WERI-Rb-1 (cell line): ENCODE measurements at regions not wholly inside any gene's neighbourhood (a gene's known extent, or its start where the extent isn't known, plus 50 kb on each side); places are given as distances from the start of the nearest gene placed in this dataset.

Experiments used
- DNase-seq: peaks from one replicate; pipeline ENCODE4 v3.0.0-alpha.2; 2020
- H3K27ac ChIP-seq: fragments of 250-450 bp; sonication (Bioruptor Pico); 2 replicates; pipeline ENCODE4 v1.5.1; 2020; ENCODE audit warnings: mild to moderate bottlenecking, moderate library complexity
- H3K27me3 ChIP-seq: fragments of 250-450 bp; sonication (Bioruptor Pico); 2 replicates; pipeline ENCODE4 v1.5.1; 2021; ENCODE audit warnings: mild to moderate bottlenecking, low read depth, moderate library complexity; ENCODE audit not compliant: insufficient read depth, severe bottlenecking
- H3K36me3 ChIP-seq: fragments of 250-450 bp; sonication (Bioruptor Pico); 2 replicates; pipeline ENCODE4 v1.5.1; 2020; ENCODE audit warnings: mild to moderate bottlenecking, moderate library complexity
- H3K4me3 ChIP-seq: 2 replicates; pipeline ENCODE4 v1.5.1; 2011; ENCODE audit warnings: low read depth, mild to moderate bottlenecking, control low read depth, low read length
- H3K9me3 ChIP-seq: fragments of 250-450 bp; sonication (Bioruptor Pico); 2 replicates; pipeline ENCODE4 v1.5.1; 2021; ENCODE audit warnings: mild to moderate bottlenecking, moderate library complexity; ENCODE audit not compliant: severe bottlenecking
- TF ChIP-seq, protein P1 (sequence below): IDR thresholded peaks from 2 replicates; pipeline ENCODE4 v1.5.1; 2011; ENCODE audit warnings: low read depth, mild to moderate bottlenecking, control low read depth, inconsistent platforms, low read length

DNA sequence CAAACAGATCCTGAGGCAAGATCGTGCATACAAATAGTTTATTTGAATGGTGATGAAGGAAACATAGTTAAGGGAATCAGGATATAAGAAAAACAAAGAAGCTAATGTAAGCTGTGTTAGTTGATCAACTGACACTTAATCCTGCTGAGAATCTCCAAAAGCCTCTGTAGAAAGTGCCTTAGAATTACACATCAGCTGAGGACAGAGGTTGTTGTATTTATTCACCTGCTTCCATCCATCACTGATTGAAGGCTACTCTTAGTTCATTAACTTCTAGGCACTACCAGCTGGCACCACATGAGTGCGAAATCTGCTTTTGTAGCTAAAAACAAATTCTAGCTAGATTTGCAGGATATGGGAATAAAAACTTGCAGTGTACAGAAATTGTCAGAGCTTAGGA, 1082.0 kb upstream of the CNTN5 start:
- H3K27me3 ChIP-seq, result no peaks in the 10 kb centered on the region
- no peaks in the 10 kb centered on the region for H3K36me3 ChIP-seq
- DNase-seq, result no peak
- no peak overlapping the region for H3K27ac ChIP-seq
- H3K4me3 ChIP-seq, result no peak overlapping the region
- H3K9me3 ChIP-seq, result no peaks in the 10 kb centered on the region
- TF ChIP-seq, protein P1, sequence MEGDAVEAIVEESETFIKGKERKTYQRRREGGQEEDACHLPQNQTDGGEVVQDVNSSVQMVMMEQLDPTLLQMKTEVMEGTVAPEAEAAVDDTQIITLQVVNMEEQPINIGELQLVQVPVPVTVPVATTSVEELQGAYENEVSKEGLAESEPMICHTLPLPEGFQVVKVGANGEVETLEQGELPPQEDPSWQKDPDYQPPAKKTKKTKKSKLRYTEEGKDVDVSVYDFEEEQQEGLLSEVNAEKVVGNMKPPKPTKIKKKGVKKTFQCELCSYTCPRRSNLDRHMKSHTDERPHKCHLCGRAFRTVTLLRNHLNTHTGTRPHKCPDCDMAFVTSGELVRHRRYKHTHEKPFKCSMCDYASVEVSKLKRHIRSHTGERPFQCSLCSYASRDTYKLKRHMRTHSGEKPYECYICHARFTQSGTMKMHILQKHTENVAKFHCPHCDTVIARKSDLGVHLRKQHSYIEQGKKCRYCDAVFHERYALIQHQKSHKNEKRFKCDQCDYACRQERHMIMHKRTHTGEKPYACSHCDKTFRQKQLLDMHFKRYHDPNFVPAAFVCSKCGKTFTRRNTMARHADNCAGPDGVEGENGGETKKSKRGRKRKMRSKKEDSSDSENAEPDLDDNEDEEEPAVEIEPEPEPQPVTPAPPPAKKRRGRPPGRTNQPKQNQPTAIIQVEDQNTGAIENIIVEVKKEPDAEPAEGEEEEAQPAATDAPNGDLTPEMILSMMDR, result no peak

DNA sequence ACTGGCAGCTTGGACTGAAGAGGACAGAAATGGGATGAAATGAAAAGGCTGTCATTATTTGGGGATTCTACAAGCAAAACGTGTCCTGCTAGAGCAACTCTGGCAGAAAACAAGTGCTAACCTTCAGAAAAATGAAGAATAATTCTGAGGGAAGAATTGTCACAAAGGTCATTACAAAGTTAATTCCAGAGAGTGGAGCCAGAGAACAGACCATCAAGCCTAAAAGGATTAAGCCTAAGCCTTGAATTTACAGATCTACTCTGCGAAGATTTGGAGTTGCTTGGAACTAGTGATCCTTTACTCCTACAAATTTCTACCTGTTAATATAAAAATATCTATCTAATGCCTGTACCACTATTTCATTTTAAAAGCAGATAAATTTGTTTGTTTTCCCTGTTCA, 1077.3 kb upstream of the CNTN5 start:
- DNase-seq, result peak; percentile 11

DNA sequence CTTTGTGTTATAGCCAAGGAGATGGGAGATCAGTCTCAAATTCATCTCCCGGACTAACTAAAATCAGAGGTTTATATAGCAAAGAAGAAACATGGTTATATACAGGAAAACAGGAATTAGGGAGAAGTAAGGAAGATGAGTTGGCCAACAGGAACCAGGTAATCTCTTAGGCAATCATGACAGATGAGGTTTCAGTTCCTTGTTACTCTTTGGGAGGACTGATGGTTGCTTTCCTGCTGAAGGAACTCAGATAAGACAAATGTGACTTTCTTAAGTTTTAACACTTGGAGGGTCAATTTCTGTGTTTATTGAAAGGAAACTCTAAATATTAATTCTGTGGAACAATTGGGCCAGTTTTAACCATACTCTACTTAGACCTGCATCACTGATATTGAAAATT, 1072.0 kb upstream of the CNTN5 start:
- H3K27ac ChIP-seq, result no peak overlapping the region
- no peaks in the 10 kb centered on the region for H3K9me3 ChIP-seq
- no peaks in the 10 kb centered on the region for H3K36me3 ChIP-seq
- H3K27me3 ChIP-seq, result no peaks in the 10 kb centered on the region
- DNase-seq, result no peak
- no peak overlapping the region for H3K4me3 ChIP-seq
- TF ChIP-seq, protein P1, result no peak

More for the DNA sequence above, 1077.3 kb upstream of the CNTN5 start:
- H3K9me3 ChIP-seq, result no peaks in the 10 kb centered on the region
- no peaks in the 10 kb centered on the region for H3K36me3 ChIP-seq
- TF ChIP-seq, protein P1, result no peak
- H3K4me3 ChIP-seq, result no peak overlapping the region
- H3K27ac ChIP-seq, result peak overlapping the region; percentile 5; the same call in 1 of the 2 replicates
- no peaks in the 10 kb centered on the region for H3K27me3 ChIP-seq

DNA sequence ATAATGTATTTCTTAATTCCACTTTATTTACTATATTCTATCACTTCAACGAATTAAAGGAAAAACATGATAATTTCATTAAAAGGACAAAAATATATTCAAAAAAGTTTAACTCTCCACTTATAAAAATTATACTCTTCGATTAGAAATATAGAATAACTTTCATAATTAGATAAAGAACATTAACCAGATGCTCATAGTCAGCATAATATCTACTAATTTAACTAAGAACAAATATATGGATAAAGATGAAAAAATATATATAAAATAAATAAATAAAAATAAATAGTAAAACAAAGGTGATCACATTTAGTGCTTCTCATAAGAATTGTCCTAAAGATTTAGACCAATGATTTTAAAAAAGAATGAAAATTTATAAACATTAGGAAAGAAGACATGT, 1065.2 kb upstream of the CNTN5 start:
- Histone ChIP-seq H3K27me3 (no peaks in the 10 kb centered on the region), H3K27ac (no peak overlapping the region), H3K36me3 (no peaks in the 10 kb centered on the region), H3K4me3 (no peak overlapping the region), H3K9me3 (no peaks in the 10 kb centered on the region)
- no peak for DNase-seq
- TF ChIP-seq, protein P1, result no peak

DNA sequence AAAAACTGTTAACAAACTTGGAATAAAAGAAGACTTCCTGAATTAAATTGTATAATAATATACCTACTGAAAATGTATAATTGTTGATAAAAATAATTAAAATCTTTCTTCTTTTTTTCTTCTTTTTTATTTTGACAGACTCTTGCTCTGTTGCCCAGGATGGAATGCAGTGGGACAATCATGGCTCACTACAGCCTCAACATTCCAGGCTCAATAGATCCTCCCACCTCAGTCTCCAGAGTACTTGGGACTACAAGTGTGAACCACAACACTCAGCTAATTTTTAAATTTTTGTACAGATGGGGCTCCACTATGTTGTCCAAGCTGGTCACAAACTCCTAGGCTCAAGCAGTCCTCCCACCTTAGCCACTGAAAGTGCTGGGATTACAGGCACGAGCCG, 1063.8 kb upstream of the CNTN5 start:
- no peaks in the 10 kb centered on the region for H3K9me3 ChIP-seq
- TF ChIP-seq, protein P1, result no peak
- no peak overlapping the region for H3K27ac ChIP-seq
- no peak for DNase-seq
- no peak overlapping the region for H3K4me3 ChIP-seq
- no peaks in the 10 kb centered on the region for H3K36me3 ChIP-seq
- H3K27me3 ChIP-seq, result no peaks in the 10 kb centered on the region

DNA sequence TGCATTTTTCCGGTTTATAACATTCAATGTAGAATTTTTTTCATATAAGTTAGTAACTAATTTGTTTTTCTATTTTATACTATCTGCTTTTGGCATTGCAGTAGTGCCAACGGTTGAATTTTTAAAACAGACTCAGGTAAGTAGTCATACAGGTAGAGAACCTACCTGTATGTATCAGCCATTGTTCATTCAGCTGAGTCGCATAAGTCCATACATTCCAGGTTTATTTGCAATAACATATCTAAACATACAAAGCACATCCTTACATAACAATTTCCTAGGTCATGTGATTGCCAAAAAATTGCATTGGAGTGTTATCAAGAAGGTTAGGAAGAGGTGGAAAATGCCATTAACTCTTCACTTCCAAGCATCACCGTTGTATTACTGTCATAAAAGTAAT, 1059.3 kb upstream of the CNTN5 start:
- no peak overlapping the region for H3K27ac ChIP-seq
- H3K36me3 ChIP-seq, result no peaks in the 10 kb centered on the region
- no peaks in the 10 kb centered on the region for H3K27me3 ChIP-seq
- no peak overlapping the region for H3K4me3 ChIP-seq
- H3K9me3 ChIP-seq, result no peaks in the 10 kb centered on the region
- no peak for DNase-seq
- TF ChIP-seq, protein P1, result no peak
